ENCODE measurements at regions not wholly inside any gene's neighbourhood (a gene's known extent, or its start where the extent isn't known, plus 50 kb on each side); places are given as distances from the start of the nearest gene placed in this dataset.

- TF ChIP-seq CTCF (IDR thresholded peaks at IDR 0.05; ENCODE audit: low read depth, low read length, poor library complexity, severe bottlenecking) (no peak), EZH2phosphoT487 (IDR thresholded peaks at IDR 0.05; ENCODE audit: borderline replicate concordance, low read length) (no peak)
Measured at GRCh38 chr12:59916988-59917387, 321.2 kb downstream of the SLC16A7 start.

Measured in DOHH2 (cell line).